ENCODE measurements at regions not wholly inside any gene's neighbourhood (a gene's known extent, or its start where the extent isn't known, plus 50 kb on each side); places are given as distances from the start of the nearest gene placed in this dataset.

GRCh38 chr2:121961761-121962160 lies 206.3 kb downstream of the TSN start:
- FAIRE-seq (no peak), DNase-seq (ENCODE audit: low read depth in 1 of 2, low spot score in 2 of 2) (no peak)
- H4K91ac ChIP-seq (replicated peaks; ENCODE audit: insufficient read length, low read length) = no peak overlapping the region
- 92% methylated on average over 5 of the region's 5 CpGs; no CpG with 5 or more reads in 1 of the 2 experiments for WGBS, 2 experiments (ENCODE audit: extremely low coverage in 1 of 2, insufficient coverage in 1 of 2, insufficient read length in 1 of 2, insufficient replicate concordance in 2 of 2, low coverage in 1 of 2, low lambda C conversion rate in 2 of 2, missing lambda C conversion rate in 1 of 2)
- H3K27ac ChIP-seq (ENCODE audit: low read depth, low read length) = no peak overlapping the region
- H4K20me1 ChIP-seq (replicated peaks in 1 of 2; ENCODE audit: control insufficient read depth in 1 of 2, insufficient read depth in 2 of 2, low read length in 2 of 2) = no peaks in the 10 kb centered on the region
- H3K14ac ChIP-seq (ENCODE audit: insufficient read length) = no peak overlapping the region
- no peak overlapping the region for H2AFZ ChIP-seq (ENCODE audit: low read length)
- no peaks in the 10 kb centered on the region for H3K4me1 ChIP-seq (replicated peaks in 1 of 4; ENCODE audit: control insufficient read depth in 3 of 4, insufficient read depth in 4 of 4, low read length in 3 of 4)
- H2BK20ac ChIP-seq (ENCODE audit: low read length) = no peak overlapping the region
- no peaks in the 10 kb centered on the region for H3K36me3 ChIP-seq (ENCODE audit: control insufficient read depth in 2 of 4, insufficient read depth in 4 of 4, low read length in 3 of 4)
- H3K4ac ChIP-seq (replicated peaks; ENCODE audit: insufficient read length, low read depth, low read length) = no peak overlapping the region
- no peak overlapping the region for H2BK12ac ChIP-seq (ENCODE audit: low read depth, low read length)
- TF ChIP-seq CREB1 (IDR thresholded peaks at IDR 0.05) = no peak
- no peak for TF ChIP-seq ATF3 (IDR thresholded peaks at IDR 0.05; ENCODE audit: insufficient read depth, low read depth, low read length)
- no peak overlapping the region; the same call in 1 of the 2 replicates for H4K8ac ChIP-seq (ENCODE audit: extremely low read depth, insufficient read depth, low read length)
- no peak overlapping the region for H2AK5ac ChIP-seq (ENCODE audit: low read depth, low read length)
- no peak overlapping the region for H3K18ac ChIP-seq (ENCODE audit: extremely low read depth, low read length)
- H3K9me3 ChIP-seq (ENCODE audit: insufficient read depth in 2 of 2, low read depth in 1 of 2, low read length in 1 of 2) = no peaks in the 10 kb centered on the region
- H3K9ac ChIP-seq (replicated peaks in 1 of 4; ENCODE audit: extremely low read depth in 1 of 4, low read depth in 3 of 4, low read length in 3 of 4) = no peak overlapping the region
- no peak overlapping the region for H4K5ac ChIP-seq (ENCODE audit: insufficient read length, low read depth, low read length)
- H3K79me1 ChIP-seq (ENCODE audit: low read depth, low read length) = no peaks in the 10 kb centered on the region
- no peak overlapping the region for H3K23ac ChIP-seq (ENCODE audit: insufficient read length)
- no peak overlapping the region for H3K4me3 ChIP-seq (ENCODE audit: extremely low read depth in 1 of 4, insufficient read depth in 2 of 4, low read depth in 3 of 4, low read length in 4 of 4)
- CTCF ChIA-PET (ENCODE audit: partially characterized antibody) = interaction anchor here (1.2 kb wide), 2 partner anchors 65 to 284 kb away, joined by 3 to 4 read pairs; no protein-coding TSS in a partner anchor
- H3K56ac ChIP-seq (replicated peaks; ENCODE audit: insufficient read length, low read depth, low read length) = no peak overlapping the region
- H3K23me2 ChIP-seq (ENCODE audit: low read depth, low read length) = no peaks in the 10 kb centered on the region
- no peaks in the 10 kb centered on the region for H3K79me2 ChIP-seq (ENCODE audit: control insufficient read depth in 1 of 2, insufficient read depth in 2 of 2, low read length in 2 of 2)
- no peak overlapping the region for H3K4me2 ChIP-seq (ENCODE audit: insufficient read depth in 1 of 2, low read depth in 2 of 2, low read length in 2 of 2)
- no peak overlapping the region for H2BK5ac ChIP-seq (ENCODE audit: low read depth, low read length)
- H3K27me3 ChIP-seq (replicated peaks in 1 of 4; ENCODE audit: control insufficient read depth in 3 of 4, extremely low read depth in 1 of 4, insufficient read depth in 3 of 4, low read length in 3 of 4) = no peaks in the 10 kb centered on the region
- no peak overlapping the region for H2BK120ac ChIP-seq (replicated peaks; ENCODE audit: low read depth, low read length)
- H2BK15ac ChIP-seq (ENCODE audit: low read length) = no peak overlapping the region
- POLR2A ChIA-PET (ENCODE audit: partially characterized antibody) = no interaction called here
